ENCODE measurements at regions not wholly inside any gene's neighbourhood (a gene's known extent, or its start where the extent isn't known, plus 50 kb on each side); places are given as distances from the start of the nearest gene placed in this dataset.
"Not testable (repeated sequence)": the region's sequence is repeated elsewhere in the genome, so short reads cannot be mapped to it uniquely, and the experiment has no call there.

DNA sequence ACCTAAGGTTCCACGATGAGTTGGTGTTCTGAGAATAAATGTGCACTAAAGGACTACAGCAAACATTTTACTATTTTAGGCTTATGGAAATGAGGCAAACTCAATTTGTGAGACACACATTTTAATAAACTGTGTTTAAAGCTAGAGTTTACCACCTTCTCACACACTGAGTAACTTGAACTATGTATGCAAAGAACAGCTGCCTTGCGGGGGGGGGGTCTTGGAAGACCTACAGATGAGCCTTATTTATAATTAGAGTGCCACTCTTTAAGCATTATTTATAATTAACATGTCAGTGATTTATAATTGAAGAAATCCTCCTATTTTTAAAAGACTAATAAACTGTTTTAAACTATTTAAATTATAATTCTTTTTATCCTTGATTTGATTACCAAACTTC, 300.4 kb downstream of the DLEU7 start:
- Histone ChIP-seq H3K27ac (no peak overlapping the region), H3K4me1 (no peaks in the 10 kb centered on the region), H3K4me3 (no peak overlapping the region), H3K9me3 (no peaks in the 10 kb centered on the region), H3K36me3 (replicated peaks in 1 of 2; ENCODE audit: insufficient read depth in 1 of 2, low read depth in 2 of 2) (no peaks in the 10 kb centered on the region), H3K27me3 (no peaks in the 10 kb centered on the region)
- ATAC-seq: no peak
- DNase-seq: no peak
- 43 to 73% methylated on average over 2 of the region's 2 CpGs for WGBS, 2 donors
- intact Hi-C loops (cut with DNase I): no loop called here
- no peak for TF ChIP-seq POLR2A (IDR thresholded peaks at IDR 0.05)
- TF ChIP-seq, protein P1, sequence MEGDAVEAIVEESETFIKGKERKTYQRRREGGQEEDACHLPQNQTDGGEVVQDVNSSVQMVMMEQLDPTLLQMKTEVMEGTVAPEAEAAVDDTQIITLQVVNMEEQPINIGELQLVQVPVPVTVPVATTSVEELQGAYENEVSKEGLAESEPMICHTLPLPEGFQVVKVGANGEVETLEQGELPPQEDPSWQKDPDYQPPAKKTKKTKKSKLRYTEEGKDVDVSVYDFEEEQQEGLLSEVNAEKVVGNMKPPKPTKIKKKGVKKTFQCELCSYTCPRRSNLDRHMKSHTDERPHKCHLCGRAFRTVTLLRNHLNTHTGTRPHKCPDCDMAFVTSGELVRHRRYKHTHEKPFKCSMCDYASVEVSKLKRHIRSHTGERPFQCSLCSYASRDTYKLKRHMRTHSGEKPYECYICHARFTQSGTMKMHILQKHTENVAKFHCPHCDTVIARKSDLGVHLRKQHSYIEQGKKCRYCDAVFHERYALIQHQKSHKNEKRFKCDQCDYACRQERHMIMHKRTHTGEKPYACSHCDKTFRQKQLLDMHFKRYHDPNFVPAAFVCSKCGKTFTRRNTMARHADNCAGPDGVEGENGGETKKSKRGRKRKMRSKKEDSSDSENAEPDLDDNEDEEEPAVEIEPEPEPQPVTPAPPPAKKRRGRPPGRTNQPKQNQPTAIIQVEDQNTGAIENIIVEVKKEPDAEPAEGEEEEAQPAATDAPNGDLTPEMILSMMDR (IDR thresholded peaks at IDR 0.05): no peak

DNA sequence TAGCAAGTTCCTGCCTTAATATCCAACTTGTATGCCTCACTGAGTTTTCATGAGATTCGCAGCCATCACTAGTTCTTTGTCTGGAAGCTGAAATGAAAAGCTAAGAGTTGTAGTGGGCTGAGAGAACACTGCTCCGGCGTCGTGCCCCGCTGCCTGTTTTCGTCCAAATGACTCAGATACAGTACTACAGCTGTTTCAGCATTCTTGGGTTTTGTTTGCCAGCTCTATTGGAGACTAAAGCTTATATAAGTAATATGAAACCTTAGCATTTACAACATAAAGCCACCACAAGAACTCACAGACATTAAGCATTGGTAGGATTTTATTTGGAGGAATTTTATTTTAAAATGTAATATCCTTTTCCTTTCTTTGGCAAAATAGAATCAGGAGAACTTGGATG, 299.7 kb downstream of the DLEU7 start:
- WGBS, 2 donors: 49 to 66% methylated on average over 6 of the region's 6 CpGs
- H3K36me3 ChIP-seq (replicated peaks in 1 of 2; ENCODE audit: insufficient read depth in 1 of 2, low read depth in 2 of 2): no peaks in the 10 kb centered on the region
- no peak overlapping the region for H3K27ac ChIP-seq
- no peaks in the 10 kb centered on the region for H3K27me3 ChIP-seq
- H3K4me1 ChIP-seq: no peaks in the 10 kb centered on the region
- DNase-seq (no peak), ATAC-seq (no peak)
- intact Hi-C loops (cut with DNase I): no loop called here
- TF ChIP-seq POLR2A (IDR thresholded peaks at IDR 0.05): no peak
- no peak overlapping the region for H3K4me3 ChIP-seq
- no peaks in the 10 kb centered on the region for H3K9me3 ChIP-seq

DNA sequence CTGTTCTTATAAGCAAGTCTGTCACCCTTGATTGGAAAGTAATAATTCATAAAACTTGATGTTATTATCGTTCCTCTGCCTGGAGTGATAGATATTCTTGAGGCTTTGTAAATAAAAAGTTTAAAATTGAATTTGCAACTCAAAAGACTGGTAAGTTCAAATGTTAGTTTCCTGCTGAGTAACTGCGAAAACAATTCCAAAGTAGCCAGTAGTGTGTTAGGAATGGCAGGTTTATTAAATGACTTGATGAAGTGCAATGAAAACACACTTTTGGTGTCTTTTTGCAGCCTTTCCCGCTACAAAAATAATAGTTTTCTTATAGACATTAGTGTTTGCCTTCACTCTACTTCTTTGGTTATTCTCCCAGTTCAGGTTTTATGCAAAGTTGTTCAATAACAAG, 299.3 kb downstream of the DLEU7 start:
- DNase-seq (no peak), ATAC-seq (no peak)
- WGBS, 2 donors: 66 to 72% methylated on average over 3 of the region's 3 CpGs
- Histone ChIP-seq H3K27ac (no peak overlapping the region), H3K36me3 (replicated peaks in 1 of 2; ENCODE audit: insufficient read depth in 1 of 2, low read depth in 2 of 2) (no peaks in the 10 kb centered on the region), H3K27me3 (no peaks in the 10 kb centered on the region), H3K4me3 (no peak overlapping the region), H3K4me1 (no peaks in the 10 kb centered on the region), H3K9me3 (no peaks in the 10 kb centered on the region)
- TF ChIP-seq POLR2A (IDR thresholded peaks at IDR 0.05): no peak
- TF ChIP-seq, protein P1 (IDR thresholded peaks at IDR 0.05): no peak
- intact Hi-C loops (cut with DNase I): no loop called here

- H3K4me1 ChIP-seq; H3K4me3 ChIP-seq; DNase-seq; intact Hi-C loops (cut with DNase I); H3K36me3 ChIP-seq (replicated peaks in 1 of 2; ENCODE audit: insufficient read depth in 1 of 2, low read depth in 2 of 2); ATAC-seq; H3K9me3 ChIP-seq; H3K27ac ChIP-seq; H3K27me3 ChIP-seq: not testable (repeated sequence)
- 83 to 100% methylated on average over 1 to 2 of the region's 2 CpGs for WGBS, 2 donors
Measured at GRCh38 chr13:50547175-50547574, 296.3 kb downstream of the DLEU7 start.

GRCh38 chr13:50548586-50548985, 294.9 kb downstream of the DLEU7 start:
- no peaks in the 10 kb centered on the region for H3K9me3 ChIP-seq
- H3K27ac ChIP-seq: no peak overlapping the region
- no peaks in the 10 kb centered on the region for H3K4me1 ChIP-seq
- H3K36me3 ChIP-seq (replicated peaks in 1 of 2; ENCODE audit: insufficient read depth in 1 of 2, low read depth in 2 of 2): no peaks in the 10 kb centered on the region
- H3K27me3 ChIP-seq: no peaks in the 10 kb centered on the region
- intact Hi-C loops (cut with DNase I): no loop called here
- 86 to 92% methylated on average over 2 of the region's 2 CpGs for WGBS, 2 donors
- DNase-seq (no peak), ATAC-seq (no peak)
- TF ChIP-seq, protein P1 (IDR thresholded peaks at IDR 0.05): no peak
- TF ChIP-seq POLR2A (IDR thresholded peaks at IDR 0.05): no peak
- no peak overlapping the region for H3K4me3 ChIP-seq

DNA sequence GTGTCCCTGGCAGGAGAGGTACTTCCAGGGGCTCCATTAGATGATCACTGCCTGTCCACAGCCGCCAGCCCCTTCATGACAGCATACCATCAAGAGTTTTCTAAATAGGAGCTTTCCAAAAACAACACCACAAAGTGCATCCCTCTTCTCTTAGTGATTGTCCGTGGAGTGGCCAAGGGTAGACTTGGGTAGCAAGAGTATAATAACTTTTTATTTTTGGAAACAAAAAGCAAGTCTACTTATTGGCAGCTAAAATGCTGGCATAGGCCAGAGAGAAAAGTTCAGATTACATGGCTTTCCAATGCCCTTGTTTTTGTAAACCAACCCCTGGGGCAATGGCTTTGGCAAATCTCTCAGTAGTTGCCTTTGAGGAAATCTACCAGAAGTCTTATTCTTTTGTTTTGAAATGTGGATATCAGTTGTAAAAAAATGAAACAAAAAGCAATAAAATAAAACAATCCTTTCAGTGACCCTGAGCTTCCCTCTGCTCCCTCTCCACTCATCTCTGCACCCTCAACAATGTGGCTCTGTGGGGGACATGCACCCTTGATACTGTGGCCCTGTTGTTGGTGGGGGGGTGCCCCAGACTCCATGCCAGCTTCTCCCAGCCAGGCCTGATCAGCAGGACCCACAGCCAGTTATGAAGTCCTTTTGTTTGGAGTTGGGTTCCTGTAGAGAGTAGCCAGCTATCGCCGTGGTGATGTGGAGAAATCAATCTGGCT, 294.1 kb downstream of the DLEU7 start:
- WGBS, 2 donors: 81 to 87% methylated on average over 4 of the region's 4 CpGs
- Histone ChIP-seq H3K36me3 (replicated peaks in 1 of 2; ENCODE audit: insufficient read depth in 1 of 2, low read depth in 2 of 2) (no peaks in the 10 kb centered on the region), H3K9me3 (no peaks in the 10 kb centered on the region), H3K27ac (no peak overlapping the region), H3K4me3 (no peak overlapping the region), H3K27me3 (no peaks in the 10 kb centered on the region), H3K4me1 (no peaks in the 10 kb centered on the region)
- TF ChIP-seq, protein P1 (IDR thresholded peaks at IDR 0.05): no peak
- TF ChIP-seq POLR2A (IDR thresholded peaks at IDR 0.05): no peak
- intact Hi-C loops (cut with DNase I): no loop called here
- no peak for DNase-seq
- ATAC-seq: no peak

Measured in body of pancreas (tissue), 4 donors.